ENCODE measurements at regions not wholly inside any gene's neighbourhood (a gene's known extent, or its start where the extent isn't known, plus 50 kb on each side); places are given as distances from the start of the nearest gene placed in this dataset.

DNA sequence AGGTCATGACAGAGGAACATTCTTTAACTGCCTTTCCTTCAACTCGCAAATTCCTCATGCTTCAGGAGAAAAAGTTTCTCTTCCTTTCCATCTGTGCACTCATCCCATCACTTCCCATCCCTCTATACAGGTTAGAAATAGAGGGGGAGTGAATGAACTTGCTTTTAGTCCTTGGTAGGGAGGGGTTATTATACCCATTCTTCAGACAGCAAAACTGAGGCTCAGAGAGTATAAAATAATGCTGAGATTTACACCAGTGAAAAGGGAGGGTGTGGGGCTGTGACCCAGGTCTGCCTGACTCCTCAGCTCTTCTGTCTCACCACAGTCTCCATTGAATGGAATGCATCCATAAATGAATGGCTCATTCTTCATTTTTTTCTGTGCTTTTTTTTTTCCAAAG, 109.4 kb upstream of the RCN1 start:
- no TSS peak for BruUV-seq (replicated peaks)
- no peak for ATAC-seq
- ChIA-PET CTCF (ENCODE audit: low intra/inter-chr PET ratio) (no interaction called here), POLR2A (no interaction called here)
- H3K4me2 ChIP-seq (ENCODE audit: insufficient read depth, low read length) = no peak overlapping the region
- peak; percentile 81 for TF ChIP-seq RBM25 (IDR thresholded peaks at IDR 0.05; ENCODE audit: low read depth, low read length, severe bottlenecking)
- TF ChIP-seq, protein P1, sequence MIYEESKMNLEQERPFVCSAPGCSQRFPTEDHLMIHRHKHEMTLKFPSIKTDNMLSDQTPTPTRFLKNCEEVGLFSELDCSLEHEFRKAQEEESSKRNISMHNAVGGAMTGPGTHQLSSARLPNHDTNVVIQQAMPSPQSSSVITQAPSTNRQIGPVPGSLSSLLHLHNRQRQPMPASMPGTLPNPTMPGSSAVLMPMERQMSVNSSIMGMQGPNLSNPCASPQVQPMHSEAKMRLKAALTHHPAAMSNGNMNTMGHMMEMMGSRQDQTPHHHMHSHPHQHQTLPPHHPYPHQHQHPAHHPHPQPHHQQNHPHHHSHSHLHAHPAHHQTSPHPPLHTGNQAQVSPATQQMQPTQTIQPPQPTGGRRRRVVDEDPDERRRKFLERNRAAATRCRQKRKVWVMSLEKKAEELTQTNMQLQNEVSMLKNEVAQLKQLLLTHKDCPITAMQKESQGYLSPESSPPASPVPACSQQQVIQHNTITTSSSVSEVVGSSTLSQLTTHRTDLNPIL (CRISPR knock-in tag; IDR thresholded peaks at IDR 0.05) = no peak
- H3K36me3 ChIP-seq (ENCODE audit: control insufficient read depth, insufficient read depth, low read length) = no peaks in the 10 kb centered on the region
- no peaks in the 10 kb centered on the region for H3K9me1 ChIP-seq (ENCODE audit: control insufficient read depth, insufficient read depth, low read length)
- H3K4me1 ChIP-seq (replicated peaks in 1 of 2; ENCODE audit: control insufficient read depth in 2 of 2, insufficient read depth in 2 of 2, low read length in 2 of 2) = no peaks in the 10 kb centered on the region
- 0% methylated on average over 1 of the region's 1 CpG for WGBS (ENCODE audit: insufficient coverage, low coverage, missing lambda C conversion rate)
- no peaks in the 10 kb centered on the region for H3K9me3 ChIP-seq (replicated peaks; ENCODE audit: control insufficient read depth, insufficient read depth, low read depth, low read length)
- H3K9ac ChIP-seq (ENCODE audit: insufficient read depth in 1 of 2, low read depth in 2 of 2, low read length in 2 of 2) = no peak overlapping the region
- intact Hi-C loops (cut with micrococcal nuclease) (no loop called here), in situ Hi-C loops (cut with MboI) (no loop called here)
- no peak overlapping the region for H3K27ac ChIP-seq (ENCODE audit: extremely low read depth, low read depth, low read length)
- FAIRE-seq = no peak
- H3K27me3 ChIP-seq (ENCODE audit: control insufficient read depth in 2 of 2, insufficient read depth in 2 of 2, low read length in 2 of 2) = peaks cover 0 to under 1% of the 10 kb centered on the region in 2 experiments; a peak in 1 of 5 replicates
- H2AFZ ChIP-seq (ENCODE audit: low read depth, low read length) = no peak overlapping the region
- DNase-seq (ENCODE audit: extremely low read depth in 1 of 4, low spot score in 3 of 4) = no peak
- H4K20me1 ChIP-seq (replicated peaks; ENCODE audit: control insufficient read depth, insufficient read depth, low read length) = no peaks in the 10 kb centered on the region
- H3K79me2 ChIP-seq (ENCODE audit: control insufficient read depth, insufficient read depth, low read length) = no peaks in the 10 kb centered on the region
- H3K4me3 ChIP-seq = no peak overlapping the region

DNA sequence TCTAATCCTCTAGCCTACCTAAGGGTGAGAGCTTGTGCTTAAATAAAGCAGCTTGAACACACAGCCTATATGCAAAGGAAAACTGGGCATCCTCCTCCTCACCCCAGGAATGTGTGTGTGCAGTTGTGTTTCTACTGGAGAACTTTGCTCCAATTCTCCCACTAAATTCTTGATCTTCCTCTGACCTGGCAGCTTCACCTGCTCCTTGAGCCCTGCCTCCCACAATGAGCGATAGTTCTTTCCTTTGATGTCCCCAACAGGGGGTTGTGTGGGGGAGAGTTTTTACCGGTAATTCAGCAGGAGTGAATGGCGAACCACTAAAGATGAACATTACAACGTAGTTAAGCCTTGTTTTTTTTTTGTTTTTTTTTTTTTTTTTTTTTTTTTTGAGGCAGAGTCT, 113.5 kb upstream of the RCN1 start:
- no peaks in the 10 kb centered on the region for H4K20me1 ChIP-seq (replicated peaks; ENCODE audit: control insufficient read depth, insufficient read depth, low read length)
- no peak for FAIRE-seq
- ATAC-seq = no peak
- TF ChIP-seq ZKSCAN3 (CRISPR knock-in tag; IDR thresholded peaks at IDR 0.05) (no peak), NR4A1 (CRISPR knock-in tag; IDR thresholded peaks at IDR 0.05) (no peak), NR4A1 (tag; IDR thresholded peaks at IDR 0.05) (no peak), TAF7 (tag; IDR thresholded peaks at IDR 0.05) (no peak), SRSF7 (optimal IDR thresholded peaks at IDR 0.05; ENCODE audit: low read depth, low read length) (no peak), SAP30 (IDR thresholded peaks at IDR 0.05; ENCODE audit: borderline replicate concordance, insufficient read depth, low read depth, low read length, poor library complexity, severe bottlenecking) (no peak), BMI1 (IDR thresholded peaks at IDR 0.05; ENCODE audit: low read length) (no peak), MECOM (CRISPR knock-in tag; IDR thresholded peaks at IDR 0.05) (no peak), HMGN3 (IDR thresholded peaks at IDR 0.05; ENCODE audit: borderline replicate concordance, extremely low read depth, insufficient read length, low read depth, low read length) (no peak), ZNF79 (CRISPR knock-in tag; IDR thresholded peaks at IDR 0.05; ENCODE audit: low read depth) (no peak), ZNF77 (CRISPR knock-in tag; IDR thresholded peaks at IDR 0.05) (no peak)

More for the DNA sequence above, 113.5 kb upstream of the RCN1 start:
- Histone ChIP-seq H3K9ac (ENCODE audit: insufficient read depth in 1 of 2, low read depth in 2 of 2, low read length in 2 of 2) (no peak overlapping the region), H2AFZ (ENCODE audit: low read depth, low read length) (no peak overlapping the region), H3K27me3 (ENCODE audit: control insufficient read depth in 2 of 2, insufficient read depth in 2 of 2, low read length in 2 of 2) (no peaks in the 10 kb centered on the region), H3K36me3 (ENCODE audit: control insufficient read depth, insufficient read depth, low read length) (no peaks in the 10 kb centered on the region), H3K4me3 (no peak overlapping the region), H3K4me2 (ENCODE audit: insufficient read depth, low read length) (no peak overlapping the region), H3K9me3 (replicated peaks; ENCODE audit: control insufficient read depth, insufficient read depth, low read depth, low read length) (no peaks in the 10 kb centered on the region), H3K79me2 (ENCODE audit: control insufficient read depth, insufficient read depth, low read length) (no peaks in the 10 kb centered on the region), H3K9me1 (ENCODE audit: control insufficient read depth, insufficient read depth, low read length) (no peaks in the 10 kb centered on the region), H3K27ac (ENCODE audit: extremely low read depth, low read depth, low read length) (no peak overlapping the region), H3K4me1 (replicated peaks in 1 of 2; ENCODE audit: control insufficient read depth in 2 of 2, insufficient read depth in 2 of 2, low read length in 2 of 2) (no peaks in the 10 kb centered on the region)
- CTCF ChIA-PET (ENCODE audit: low intra/inter-chr PET ratio) = no interaction called here
- no TSS peak for BruUV-seq (replicated peaks)
- DNase-seq (ENCODE audit: extremely low read depth in 1 of 4, low spot score in 3 of 4) = no peak
- in situ Hi-C loops (cut with MboI) = no loop called here
- intact Hi-C loops (cut with micrococcal nuclease) = no loop called here
- POLR2A ChIA-PET = interaction anchor here (1.0 kb wide), 1 partner anchor 8 kb away, joined by 4 read pairs; no protein-coding TSS in a partner anchor
- WGBS (ENCODE audit: insufficient coverage, low coverage, missing lambda C conversion rate) = 2% methylated on average over 4 of the region's 4 CpGs
